HepG2 (cell line): ENCODE measurements at regions not wholly inside any gene's neighbourhood (a gene's known extent, or its start where the extent isn't known, plus 50 kb on each side); places are given as distances from the start of the nearest gene placed in this dataset.

Source experiments
- ATAC-seq: fragments of 200-7000 bp; cut with Tn5 transposase; 3 replicates; pipeline ENCODE4 v1.9.1; 2020; ENCODE audit warnings: mild to moderate bottlenecking, moderate library complexity
- BruUV-seq: library from RNA; stranded (reverse); fragments of 400-500 nt; replicated peaks from 2 replicates; lab custom pipeline; 2021; lab: Mats Ljungman, UMichigan
- CTCF ChIA-PET: fragments of 300-600 bp; formaldehyde crosslinking; extraction: SDS; loops from one replicate; lab custom pipeline; 2021; ENCODE audit warnings: low total read pairs, inconsistent platforms, low intra/inter-chr PET ratio; lab: Yijun Ruan, JAX
- POLR2A ChIA-PET: fragments of 350-600 bp; sonication (Branson Sonifier 250); formaldehyde crosslinking; loops from one replicate; lab custom pipeline; 2020; ENCODE audit warnings: antibody characterized with exemption, inconsistent platforms; lab: Yijun Ruan, JAX
- DNase-seq: peaks from one replicate; pipeline ENCODE4 v3.0.0-alpha.2; 2015; ENCODE audit warnings: low spot score
- FAIRE-seq: peaks from 3 replicates; lab custom pipeline; 2011; peaks lifted over from hg19 to GRCh38; lab: Jason Lieb, UNC
- H2AFZ ChIP-seq: one replicate; pipeline ENCODE4 v1.6.1; 2011; ENCODE audit warnings: low read length, inconsistent platforms
- H3K27ac ChIP-seq: fragments of 300-600 bp; 3 replicates; pipeline ENCODE4 v1.8.0; 2011; ENCODE audit warnings: mixed run types, mild to moderate bottlenecking, mixed read lengths, low read length, inconsistent platforms; ENCODE audit not compliant: insufficient read depth; ENCODE audit errors: extremely low read length
- H3K27me3 ChIP-seq, 2 experiments: fragments of 200-600 bp in 1 of 2; 2 replicates in 1 of 2; 3 replicates in 1 of 2; pipeline versions ENCODE4 v1.6.0 to v1.8.0; 2011; ENCODE audit warnings: low read length in 2 of 2, mild to moderate bottlenecking in 2 of 2, moderate library complexity in 2 of 2, inconsistent platforms in 1 of 2; ENCODE audit not compliant: insufficient read depth in 2 of 2, control insufficient read depth in 1 of 2
- H3K36me3 ChIP-seq, 2 experiments: fragments of 200-600 bp in 1 of 2; replicated peaks in 1 of 2; 2 replicates in 1 of 2; 3 replicates in 1 of 2; pipeline versions ENCODE4 v1.5.1 to v1.8.0; 2011; ENCODE audit warnings: low read length in 2 of 2, inconsistent platforms in 1 of 2; ENCODE audit not compliant: insufficient read depth in 2 of 2, control insufficient read depth in 1 of 2
- H3K4me1 ChIP-seq: 2 replicates; pipeline ENCODE4 v1.5.1; 2012; ENCODE audit warnings: low read length, inconsistent platforms; ENCODE audit not compliant: insufficient read depth
- H3K4me2 ChIP-seq: 2 replicates; pipeline ENCODE4 v1.6.0; 2011; ENCODE audit warnings: low read depth, low read length, inconsistent platforms
- H3K4me3 ChIP-seq, 3 experiments: fragments of 200-600 bp in 1 of 3; sonication (generic), shearing (Covaris generic) in 1 of 3; replicated peaks in 1 of 3; 2 replicates each; pipeline ENCODE4 v1.5.1; 2011 to 2016; ENCODE audit warnings: low read length in 3 of 3, inconsistent platforms in 2 of 3, low read depth in 2 of 3, mild to moderate bottlenecking in 2 of 3, control low read depth in 1 of 3, mixed read lengths in 1 of 3; ENCODE audit not compliant: insufficient read depth in 1 of 3
- H3K79me2 ChIP-seq: one replicate; pipeline ENCODE4 v1.6.1; 2011; ENCODE audit warnings: low read length, inconsistent platforms; ENCODE audit not compliant: insufficient read depth
- H3K9ac ChIP-seq: 2 replicates; pipeline ENCODE4 v1.6.0; 2011; ENCODE audit warnings: mild to moderate bottlenecking, low read depth, low read length, inconsistent platforms; ENCODE audit not compliant: insufficient read depth
- H3K9me3 ChIP-seq: 2 replicates; pipeline ENCODE4 v1.5.1; 2012; ENCODE audit warnings: mild to moderate bottlenecking, low read length
- H4K20me1 ChIP-seq: 2 replicates; pipeline ENCODE4 v1.6.0; 2011; ENCODE audit warnings: inconsistent platforms, mild to moderate bottlenecking, low read length, moderate library complexity; ENCODE audit not compliant: insufficient read depth
- ATF7 ChIP-seq, 2 experiments: fragments of 450-650 bp in 1 of 2; sonication (generic) in 1 of 2; formaldehyde crosslinking in 1 of 2; IDR thresholded peaks; 2 replicates each; pipeline versions ENCODE4 v1.4.0 to v1.6.1; 2016 to 2020; ENCODE audit warnings: antibody characterized with exemption in 1 of 2, mild to moderate bottlenecking in 1 of 2, missing genetic modification reagents in 1 of 2
- FOXK2 ChIP-seq: fragments of 450-650 bp; IDR thresholded peaks from 2 replicates; pipeline ENCODE4 v1.6.1; 2016
- SUZ12 ChIP-seq: fragments of 150-350 bp; IDR thresholded peaks from 2 replicates; pipeline ENCODE4 v1.6.1; 2014; ENCODE audit warnings: low read depth, low read length
- ZNF143 ChIP-seq: sonication (generic); formaldehyde crosslinking; IDR thresholded peaks from 2 replicates; pipeline ENCODE4 v1.4.0; 2020; ENCODE audit warnings: missing genetic modification reagents
- ZNF543 ChIP-seq: sonication (generic); formaldehyde crosslinking; IDR thresholded peaks from 2 replicates; pipeline ENCODE4 v1.4.0; 2020; ENCODE audit warnings: mild to moderate bottlenecking, missing genetic modification reagents
- ZNF710 ChIP-seq: sonication (generic); formaldehyde crosslinking; IDR thresholded peaks from 2 replicates; pipeline ENCODE4 v1.5.0; 2020; ENCODE audit warnings: mild to moderate bottlenecking, missing genetic modification reagents, borderline replicate concordance
- ZNF816 ChIP-seq: sonication (generic); formaldehyde crosslinking; IDR thresholded peaks from 2 replicates; pipeline ENCODE4 v1.8.0; 2022; ENCODE audit warnings: missing genetic modification reagents, mild to moderate bottlenecking, borderline replicate concordance
- WGBS: methylation state at CpG from one replicate; pipeline ENCODE4 v1.1.6; 2017; ENCODE audit warnings: low lambda C conversion rate; 5-methylcytosine and 5-hydroxymethylcytosine counted together
- in situ Hi-C: cut with HindIII; loops from 2 replicates; pipeline ENCODE4 v1.10.0; 2017; ENCODE audit warnings: low pct_unique_long_range_greater_than_20kb; ENCODE audit not compliant: extremely low pct_ligation_motif_present
- intact Hi-C: fragments of 100-400 bp; cut with micrococcal nuclease; formaldehyde crosslinking; loops from one replicate; pipeline ENCODE4 v1.10.0; 2022; ENCODE audit not compliant: unreplicated experiment
- TF ChIP-seq, protein P1 (sequence below): sonication (generic); formaldehyde crosslinking; IDR thresholded peaks from 2 replicates; pipeline ENCODE4 v1.4.0; 2020; ENCODE audit warnings: missing genetic modification reagents, mild to moderate bottlenecking, borderline replicate concordance
- TF ChIP-seq, protein P2 (sequence below): sonication (generic); formaldehyde crosslinking; IDR thresholded peaks from 2 replicates; pipeline ENCODE4 v1.8.0; 2022; ENCODE audit warnings: low read depth, missing genetic modification reagents

DNA sequence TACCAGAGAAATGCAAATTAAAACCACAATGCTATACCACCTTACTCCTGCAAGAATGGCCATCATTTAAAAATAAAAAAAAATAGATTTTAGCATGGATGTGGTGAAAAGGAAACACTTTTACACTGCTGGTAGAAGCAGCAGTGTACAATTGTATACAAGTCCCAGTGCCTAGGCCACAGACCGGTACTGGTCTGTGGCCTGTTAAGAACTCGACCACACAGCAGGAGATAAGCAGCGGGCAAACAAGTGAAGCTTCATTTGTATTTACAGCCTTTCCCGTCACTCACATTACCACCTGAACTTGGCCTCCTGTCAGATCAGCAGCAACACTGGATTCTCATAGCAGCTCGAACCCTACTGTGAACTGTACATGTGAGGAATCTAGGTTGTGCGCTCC is 60.7 kb upstream of the DSC1 start:
- no peaks in the 10 kb centered on the region for H3K27me3 ChIP-seq
- H3K4me1 ChIP-seq = peaks cover 36% of the 10 kb centered on the region
- DNase-seq (no peak), FAIRE-seq (no peak), ATAC-seq (no peak)
- no peaks in the 10 kb centered on the region for H4K20me1 ChIP-seq
- no peak overlapping the region for H3K9ac ChIP-seq
- no peak overlapping the region for H3K4me3 ChIP-seq
- no TSS peak for BruUV-seq
- no peaks in the 10 kb centered on the region for H3K9me3 ChIP-seq
- no peak overlapping the region for H3K27ac ChIP-seq
- CTCF ChIA-PET = no interaction called here
- H3K4me2 ChIP-seq = no peak overlapping the region
- H3K36me3 ChIP-seq = no peaks in the 10 kb centered on the region
- TF ChIP-seq, protein P1, sequence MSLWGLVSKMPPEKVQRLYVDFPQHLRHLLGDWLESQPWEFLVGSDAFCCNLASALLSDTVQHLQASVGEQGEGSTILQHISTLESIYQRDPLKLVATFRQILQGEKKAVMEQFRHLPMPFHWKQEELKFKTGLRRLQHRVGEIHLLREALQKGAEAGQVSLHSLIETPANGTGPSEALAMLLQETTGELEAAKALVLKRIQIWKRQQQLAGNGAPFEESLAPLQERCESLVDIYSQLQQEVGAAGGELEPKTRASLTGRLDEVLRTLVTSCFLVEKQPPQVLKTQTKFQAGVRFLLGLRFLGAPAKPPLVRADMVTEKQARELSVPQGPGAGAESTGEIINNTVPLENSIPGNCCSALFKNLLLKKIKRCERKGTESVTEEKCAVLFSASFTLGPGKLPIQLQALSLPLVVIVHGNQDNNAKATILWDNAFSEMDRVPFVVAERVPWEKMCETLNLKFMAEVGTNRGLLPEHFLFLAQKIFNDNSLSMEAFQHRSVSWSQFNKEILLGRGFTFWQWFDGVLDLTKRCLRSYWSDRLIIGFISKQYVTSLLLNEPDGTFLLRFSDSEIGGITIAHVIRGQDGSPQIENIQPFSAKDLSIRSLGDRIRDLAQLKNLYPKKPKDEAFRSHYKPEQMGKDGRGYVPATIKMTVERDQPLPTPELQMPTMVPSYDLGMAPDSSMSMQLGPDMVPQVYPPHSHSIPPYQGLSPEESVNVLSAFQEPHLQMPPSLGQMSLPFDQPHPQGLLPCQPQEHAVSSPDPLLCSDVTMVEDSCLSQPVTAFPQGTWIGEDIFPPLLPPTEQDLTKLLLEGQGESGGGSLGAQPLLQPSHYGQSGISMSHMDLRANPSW (CRISPR knock-in tag) = no peak
- no peak for TF ChIP-seq FOXK2
- TF ChIP-seq ATF7 (IDR thresholded peaks at IDR 0.05) = no peak
- no peak for TF ChIP-seq ATF7 (CRISPR knock-in tag; IDR thresholded peaks at IDR 0.05)
- no peak for TF ChIP-seq ZNF816 (CRISPR knock-in tag)
- TF ChIP-seq ZNF710 (CRISPR knock-in tag) = no peak
- TF ChIP-seq ZNF143 (CRISPR knock-in tag) = no peak
- no peak for TF ChIP-seq SUZ12
- TF ChIP-seq, protein P2, sequence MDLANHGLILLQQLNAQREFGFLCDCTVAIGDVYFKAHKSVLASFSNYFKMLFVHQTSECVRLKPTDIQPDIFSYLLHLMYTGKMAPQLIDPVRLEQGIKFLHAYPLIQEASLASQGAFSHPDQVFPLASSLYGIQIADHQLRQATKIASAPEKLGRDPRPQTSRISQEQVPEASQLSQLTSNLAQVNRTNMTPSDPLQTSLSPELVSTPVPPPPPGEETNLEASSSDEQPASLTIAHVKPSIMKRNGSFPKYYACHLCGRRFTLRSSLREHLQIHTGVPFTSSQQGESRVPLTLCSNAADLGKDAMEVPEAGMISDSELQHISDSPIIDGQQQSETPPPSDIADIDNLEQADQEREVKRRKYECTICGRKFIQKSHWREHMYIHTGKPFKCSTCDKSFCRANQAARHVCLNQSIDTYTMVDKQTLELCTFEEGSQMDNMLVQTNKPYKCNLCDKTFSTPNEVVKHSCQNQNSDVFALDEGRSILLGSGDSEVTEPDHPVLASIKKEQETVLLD = no peak
- TF ChIP-seq ZNF543 = no peak
- TF ChIP-seq, all 625 proteins: peak for 0
- WGBS = 44% methylated on average over 6 of the region's 6 CpGs
- Histone ChIP-seq H3K79me2 (no peaks in the 10 kb centered on the region), H2AFZ (peak overlapping the region; percentile 78)
- POLR2A ChIA-PET = no interaction called here
- in situ Hi-C loops (no loop called here), intact Hi-C loops (no loop called here)
